ENCODE measurements at regions not wholly inside any gene's neighbourhood (a gene's known extent, or its start where the extent isn't known, plus 50 kb on each side); places are given as distances from the start of the nearest gene placed in this dataset.

GRCh38 chr1:242774256-242774655 is 249.8 kb upstream of the PLD5 start:
- peak; percentile 88 for DNase-seq (ENCODE audit: low spot score)
- no peaks in the 10 kb centered on the region for H3K27me3 Mint-ChIP-seq (ENCODE audit: low read depth)
- H3K4me1 Mint-ChIP-seq (ENCODE audit: low read depth) = no peaks in the 10 kb centered on the region
- TF ChIP-seq CTCF (IDR thresholded peaks at IDR 0.05) = no peak
- no peak overlapping the region for H3K4me3 Mint-ChIP-seq (ENCODE audit: unreplicated experiment)
- H3K27ac Mint-ChIP-seq (ENCODE audit: unreplicated experiment) = no peak overlapping the region
- H3K9me3 Mint-ChIP-seq (ENCODE audit: low read depth) = peaks cover 3% of the 10 kb centered on the region
- H3K36me3 Mint-ChIP-seq (ENCODE audit: low read depth) = no peaks in the 10 kb centered on the region

GRCh38 chr1:242770366-242770765 is 245.9 kb upstream of the PLD5 start:
- H3K9me3 Mint-ChIP-seq (ENCODE audit: low read depth) = peaks cover 5% of the 10 kb centered on the region
- H3K4me1 Mint-ChIP-seq (ENCODE audit: low read depth) = no peaks in the 10 kb centered on the region
- peaks cover 1% of the 10 kb centered on the region for H3K27me3 Mint-ChIP-seq (ENCODE audit: low read depth)
- no peak overlapping the region for H3K4me3 Mint-ChIP-seq (ENCODE audit: unreplicated experiment)
- no peaks in the 10 kb centered on the region for H3K36me3 Mint-ChIP-seq (ENCODE audit: low read depth)
- H3K27ac Mint-ChIP-seq (ENCODE audit: unreplicated experiment) = no peak overlapping the region
- no peak for TF ChIP-seq CTCF (IDR thresholded peaks at IDR 0.05)
- no peak for DNase-seq (ENCODE audit: low spot score)

GRCh38 chr1:242764161-242764560 is 239.7 kb upstream of the PLD5 start:
- H3K4me1 Mint-ChIP-seq (ENCODE audit: low read depth) = no peaks in the 10 kb centered on the region
- H3K36me3 Mint-ChIP-seq (ENCODE audit: low read depth) = no peaks in the 10 kb centered on the region
- H3K4me3 Mint-ChIP-seq (ENCODE audit: unreplicated experiment) = no peak overlapping the region
- no peak overlapping the region for H3K27ac Mint-ChIP-seq (ENCODE audit: unreplicated experiment)
- H3K9me3 Mint-ChIP-seq (ENCODE audit: low read depth) = peaks cover 11% of the 10 kb centered on the region
- H3K27me3 Mint-ChIP-seq (ENCODE audit: low read depth) = peaks cover 4% of the 10 kb centered on the region
- no peak for DNase-seq (ENCODE audit: low spot score)
- TF ChIP-seq CTCF (IDR thresholded peaks at IDR 0.05) = no peak

GRCh38 chr1:242761556-242761955 is 237.1 kb upstream of the PLD5 start:
- Mint-ChIP-seq H3K36me3 (ENCODE audit: low read depth) (no peaks in the 10 kb centered on the region), H3K27ac (ENCODE audit: unreplicated experiment) (no peak overlapping the region), H3K9me3 (ENCODE audit: low read depth) (peaks cover 16% of the 10 kb centered on the region), H3K4me1 (ENCODE audit: low read depth) (no peaks in the 10 kb centered on the region), H3K4me3 (ENCODE audit: unreplicated experiment) (no peak overlapping the region), H3K27me3 (ENCODE audit: low read depth) (peaks cover 3% of the 10 kb centered on the region)
- no peak for TF ChIP-seq CTCF (IDR thresholded peaks at IDR 0.05)
- no peak for DNase-seq (ENCODE audit: low spot score)

GRCh38 chr1:242754926-242755325 is 230.4 kb upstream of the PLD5 start:
- no peaks in the 10 kb centered on the region for H3K36me3 Mint-ChIP-seq (ENCODE audit: low read depth)
- H3K27ac Mint-ChIP-seq (ENCODE audit: unreplicated experiment) = no peak overlapping the region
- H3K4me1 Mint-ChIP-seq (ENCODE audit: low read depth) = no peaks in the 10 kb centered on the region
- DNase-seq (ENCODE audit: low spot score) = no peak
- no peak overlapping the region for H3K4me3 Mint-ChIP-seq (ENCODE audit: unreplicated experiment)
- peaks cover 10% of the 10 kb centered on the region for H3K9me3 Mint-ChIP-seq (ENCODE audit: low read depth)
- TF ChIP-seq CTCF (IDR thresholded peaks at IDR 0.05) = no peak
- H3K27me3 Mint-ChIP-seq (ENCODE audit: low read depth) = no peaks in the 10 kb centered on the region

All from chondrocyte (in vitro differentiated cells).